Activated CD8-positive, alpha-beta memory T cell treated with anti-CD3 and anti-CD28 coated beads for 4 hours (primary cell): ENCODE measurements at regions not wholly inside any gene's neighbourhood (a gene's known extent, or its start where the extent isn't known, plus 50 kb on each side); places are given as distances from the start of the nearest gene placed in this dataset.
"Not testable (repeated sequence)": the region's sequence is repeated elsewhere in the genome, so short reads cannot be mapped to it uniquely, and the experiment has no call there.

Experiments
- DNase-seq, 2 donors: peaks; one replicate each; pipeline ENCODE4 v3.0.0-alpha.2; 2020; ENCODE audit warnings: low read depth in 2 of 2

GRCh38 chr22:47625531-47626427 is 863.3 kb downstream of the TBC1D22A start:
- no peak for DNase-seq

- no peak for DNase-seq
Measured at GRCh38 chr22:47625013-47625385, 862.5 kb downstream of the TBC1D22A start.

GRCh38 chr22:47624252-47625012 is 862.0 kb downstream of the TBC1D22A start:
- no peak for DNase-seq

DNA sequence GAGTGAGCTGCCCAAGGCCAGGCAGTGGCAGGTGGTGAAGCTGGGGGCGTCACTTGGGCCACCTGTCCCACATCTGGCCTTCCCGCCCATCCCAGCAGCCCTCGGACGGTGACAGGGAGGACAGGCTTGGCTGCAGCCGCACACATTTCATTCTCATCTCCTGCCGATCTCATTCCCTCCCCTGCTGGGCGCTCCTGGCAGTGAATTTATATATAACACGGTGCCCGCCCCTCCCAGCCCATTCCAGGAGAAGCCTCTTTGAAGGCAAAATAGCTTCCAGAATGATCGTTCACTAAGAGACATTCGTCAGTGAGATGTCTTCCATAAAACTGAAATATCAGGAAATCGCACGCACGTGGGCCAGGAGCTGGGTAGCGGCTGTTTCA is 861.3 kb downstream of the TBC1D22A start:
- DNase-seq: no peak

- no peak for DNase-seq
Measured at GRCh38 chr22:47623066-47623762, 860.8 kb downstream of the TBC1D22A start.

DNA sequence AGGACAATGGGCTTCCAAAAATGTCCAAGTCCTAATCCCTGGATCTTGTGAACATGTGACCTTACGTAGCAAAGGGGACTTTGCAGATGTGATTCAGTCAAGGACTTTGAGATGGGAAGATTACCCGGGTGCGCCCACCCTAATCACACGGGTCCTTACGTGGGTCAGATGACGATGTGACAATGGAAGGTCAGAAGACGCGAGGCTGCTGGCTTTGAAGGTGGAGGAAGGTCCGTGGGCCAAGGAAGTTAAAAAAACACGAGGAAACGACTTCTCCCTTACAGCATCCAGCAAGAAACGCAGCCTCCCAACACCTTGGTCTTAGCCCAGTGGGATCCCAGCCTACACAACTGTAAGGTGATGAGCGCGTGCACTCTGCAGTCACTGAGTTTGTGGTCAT is 860.1 kb downstream of the TBC1D22A start:
- DNase-seq: no peak

- no peak for DNase-seq
Measured at GRCh38 chr22:47621253-47621652, 858.8 kb downstream of the TBC1D22A start.

DNA sequence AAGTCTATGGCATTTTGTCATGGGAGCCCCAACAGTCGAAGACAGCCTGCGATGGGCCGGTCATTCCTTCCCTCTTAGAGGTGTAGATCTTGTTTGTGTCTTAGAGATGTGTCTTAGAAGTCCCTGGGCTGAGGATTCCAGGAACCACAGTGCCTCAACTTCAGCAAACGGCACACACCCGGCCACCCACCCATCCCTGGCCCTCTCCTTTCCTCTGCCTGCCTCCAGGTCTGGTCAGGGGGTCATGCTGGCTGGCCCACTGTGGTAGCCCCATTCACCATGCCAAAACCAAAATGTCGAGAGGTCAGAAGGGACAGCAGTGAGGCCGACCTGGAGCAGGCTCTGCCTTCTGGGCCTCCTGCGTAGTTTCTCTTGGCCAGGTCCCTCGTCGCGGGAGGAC is 857.9 kb downstream of the TBC1D22A start:
- DNase-seq: no peak

- no peak for DNase-seq
Measured at GRCh38 chr22:47619631-47620030, 857.2 kb downstream of the TBC1D22A start.

- no peak for DNase-seq
Measured at GRCh38 chr22:47618180-47619010, 855.9 kb downstream of the TBC1D22A start.

GRCh38 chr22:47617186-47617585 is 854.7 kb downstream of the TBC1D22A start:
- DNase-seq: no peak

DNA sequence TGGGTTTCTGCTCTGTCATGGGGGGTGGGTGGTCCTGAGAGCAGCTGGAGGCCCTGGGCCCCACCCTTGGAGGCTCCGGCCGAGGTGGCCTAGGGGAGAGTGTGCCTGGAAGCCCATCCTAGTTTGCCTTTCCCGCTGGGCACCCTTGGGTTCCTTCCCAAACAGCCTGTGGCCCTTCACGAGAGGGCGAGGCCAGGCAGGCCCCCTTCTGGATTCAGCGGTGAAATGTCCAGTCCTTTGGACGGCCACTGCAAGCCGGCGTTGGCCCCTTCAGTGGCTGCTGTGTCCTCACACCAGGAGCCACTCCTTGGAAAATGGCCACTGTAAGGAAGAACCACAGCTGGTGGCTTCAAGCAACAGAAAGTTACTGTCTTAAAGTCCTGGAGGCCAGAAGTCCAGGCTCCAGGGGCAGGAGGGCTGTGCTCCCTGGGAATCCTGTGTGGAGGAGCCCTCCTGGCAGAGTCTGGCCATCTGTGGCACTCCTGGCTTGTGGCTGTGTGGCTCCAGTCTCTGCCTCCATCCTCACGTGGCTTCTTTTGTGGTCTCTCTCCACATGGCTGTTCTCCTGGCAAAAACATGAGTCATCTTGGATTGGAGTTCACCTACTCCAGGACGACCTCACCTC is 854.1 kb downstream of the TBC1D22A start:
- no peak for DNase-seq

- DNase-seq: no peak
Measured at GRCh38 chr22:47615051-47615450, 852.6 kb downstream of the TBC1D22A start.

DNA sequence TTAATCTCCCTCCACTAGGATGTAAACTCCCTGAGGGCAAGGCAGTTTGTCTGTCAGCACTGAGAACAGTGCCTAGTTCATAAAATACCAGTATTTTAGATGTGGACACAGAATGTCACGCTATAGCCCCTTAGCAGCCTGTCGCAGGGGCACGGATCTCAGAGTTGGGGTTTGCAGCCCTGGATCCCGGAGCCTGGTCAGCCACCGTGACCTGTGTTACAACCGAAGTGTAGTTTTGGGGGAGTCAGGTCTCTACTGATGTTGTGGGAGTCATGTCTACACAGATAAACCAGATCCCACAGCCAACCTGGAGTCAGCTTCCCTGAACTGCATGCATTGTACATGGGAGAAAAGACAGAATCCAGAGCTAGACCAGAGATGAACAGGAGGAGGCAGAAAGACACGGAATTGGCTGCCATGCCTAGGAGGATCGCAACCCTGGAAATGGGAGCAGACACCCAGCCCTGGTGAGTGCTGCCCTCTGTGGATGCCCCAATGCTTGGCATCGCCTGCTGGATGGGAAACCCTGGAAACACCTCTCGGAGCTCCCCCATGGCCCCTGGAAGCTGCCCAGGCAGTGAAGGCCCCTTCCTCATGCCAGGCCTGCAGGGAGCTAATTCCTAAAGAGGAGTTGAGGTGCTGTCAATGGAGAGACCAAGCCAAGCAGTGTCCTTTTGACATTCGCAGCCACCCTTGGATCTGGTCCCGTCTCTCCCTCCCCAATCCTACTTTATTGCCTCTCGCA is 851.3 kb downstream of the TBC1D22A start:
- no peak for DNase-seq

DNA sequence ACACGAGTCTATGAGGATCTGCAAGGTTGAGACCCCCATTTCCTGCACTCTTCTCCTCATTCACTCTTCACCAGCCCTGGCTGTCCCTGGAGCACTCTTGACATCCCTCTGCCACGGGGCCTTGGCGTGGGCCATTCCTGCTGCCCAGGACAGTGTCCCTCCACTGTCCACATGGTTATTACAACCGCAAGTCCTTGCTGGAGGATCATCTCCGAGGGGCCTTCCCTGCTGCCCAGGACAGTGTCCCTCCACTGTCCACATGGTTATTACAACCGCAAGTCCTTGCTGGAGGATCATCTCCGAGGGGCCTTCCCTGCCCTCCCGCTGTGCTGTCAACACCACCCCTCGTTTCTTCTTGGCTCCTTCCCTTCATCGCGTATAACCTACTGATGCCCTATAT is 850.7 kb downstream of the TBC1D22A start:
- not testable (repeated sequence) for DNase-seq

GRCh38 chr22:47612311-47612910 is 850.0 kb downstream of the TBC1D22A start:
- DNase-seq: no peak

DNA sequence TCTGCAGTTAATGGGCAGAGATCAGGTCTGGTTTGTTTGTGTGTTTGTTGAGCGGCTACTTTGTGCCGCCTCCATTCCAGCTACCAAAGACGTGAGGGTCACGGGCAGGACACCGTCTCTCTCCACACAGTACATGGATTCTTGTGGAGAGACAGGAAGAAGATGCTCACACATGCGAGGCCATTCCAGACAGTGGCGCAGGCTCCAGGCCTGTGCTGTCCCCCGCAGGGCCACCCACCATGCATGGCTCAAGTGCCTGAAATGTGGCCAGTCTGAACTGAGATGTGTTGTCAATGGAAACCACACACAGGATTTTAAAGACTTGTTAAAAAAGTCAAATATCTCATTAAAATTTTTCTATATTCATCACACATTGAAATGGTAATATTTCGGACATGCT is 848.3 kb downstream of the TBC1D22A start:
- no peak for DNase-seq

GRCh38 chr22:47610281-47610680 is 847.8 kb downstream of the TBC1D22A start:
- no peak for DNase-seq

- DNase-seq: no peak
Measured at GRCh38 chr22:47609653-47610052, 847.2 kb downstream of the TBC1D22A start.

DNA sequence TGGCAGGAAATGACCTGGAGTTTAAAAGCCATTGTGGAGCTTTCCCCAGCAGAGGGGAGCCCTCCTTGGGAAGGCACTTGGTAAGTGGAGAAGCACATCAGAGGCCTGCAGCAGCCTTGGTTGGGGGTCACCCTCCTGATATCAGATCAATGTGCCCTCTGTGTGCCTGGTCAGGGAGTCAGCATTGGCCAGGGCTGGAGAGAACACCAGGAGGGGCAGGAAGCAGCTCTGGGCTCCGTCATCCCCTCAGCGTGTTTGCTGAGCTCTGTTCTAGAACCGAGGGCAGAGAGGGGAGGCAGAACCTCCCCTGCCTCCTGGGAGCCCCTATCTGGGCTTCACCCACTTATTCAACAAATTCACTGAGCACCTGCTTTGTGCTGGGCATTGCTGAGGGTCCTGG is 846.0 kb downstream of the TBC1D22A start:
- no peak for DNase-seq
